Ovary (tissue), 7 donors: ENCODE measurements at regions not wholly inside any gene's neighbourhood (a gene's known extent, or its start where the extent isn't known, plus 50 kb on each side); places are given as distances from the start of the nearest gene placed in this dataset.

Experiments
- DNase-seq, 5 donors: peaks; one replicate each; pipeline ENCODE4 v3.0.0-alpha.2; 2019 to 2020
- H3K27ac ChIP-seq, 2 donors: fragments of 200-600 bp; one replicate each; pipeline versions ENCODE4 v1.5.1 to v1.8.0; 2019 to 2022
- H3K27me3 ChIP-seq: fragments of 200-600 bp; one replicate; pipeline ENCODE4 v1.8.0; 2022
- H3K36me3 ChIP-seq: fragments of 200-600 bp; sonication (generic); one replicate; pipeline ENCODE4 v1.5.1; 2019
- H3K4me1 ChIP-seq: one replicate; pipeline ENCODE4 v1.8.1; 2013; ENCODE audit warnings: mild to moderate bottlenecking, moderate library complexity; ENCODE audit not compliant: insufficient read depth
- H3K4me3 ChIP-seq: fragments of 200-600 bp; sonication (generic); one replicate; pipeline ENCODE4 v1.5.1; 2017
- H3K9me3 ChIP-seq, 2 donors: fragments of 200-600 bp in 1 of 2; sonication (generic) in 1 of 2; one replicate each; pipeline versions ENCODE4 v1.5.1 to v1.8.1; 2013 to 2019; ENCODE audit warnings: mild to moderate bottlenecking in 1 of 2, moderate library complexity in 1 of 2
- CTCF ChIP-seq, 3 donors: fragments of 450-650 bp in 2 of 3; fragments of 200-600 bp in 1 of 3; IDR thresholded peaks; one replicate each; pipeline versions ENCODE4 v1.5.1 to v1.8.0; 2016 to 2022; ENCODE audit warnings: antibody characterized with exemption in 3 of 3, mild to moderate bottlenecking in 1 of 3
- EP300 ChIP-seq: sonication (generic); formaldehyde crosslinking; IDR thresholded peaks from one replicate; pipeline ENCODE4 v1.6.1; 2017; ENCODE audit warnings: antibody characterized with exemption
- POLR2A ChIP-seq: fragments of 450-650 bp; IDR thresholded peaks from one replicate; pipeline ENCODE4 v1.6.1; 2017; ENCODE audit warnings: antibody characterized with exemption, mild to moderate bottlenecking, moderate library complexity
- WGBS, 3 donors: extraction: QIAGEN DNeasy Blood & Tissue Kit in 1 of 3; methylation state at CpG; one replicate each; pipeline versions ENCODE4 v1.1.5 to v1.1.7; 2013 to 2017; 5-methylcytosine and 5-hydroxymethylcytosine counted together
- intact Hi-C, 4 donors: fragments of 100-400 bp; cut with DNase I; formaldehyde crosslinking; loops; one replicate each; pipeline versions ENCODE4 v1.11.0 to v1.15.1; 2022 to 2023
- donor health status: DM: no; HTN: no; CAD: no; lungs with moderate emphysema.
- donor health status: DM: no; HTN: no; CAD: no.
- donor health status: Bipolar disorder and iron deficiency.
- donor health status: DM: no; HTN: no; CAD: no.
- donor health status: DM: yes; HTN: yes; CAD: no.

GRCh38 chr17:22507823-22508222 is 815.5 kb downstream of the KCNJ18 start:
- WGBS, 3 donors = 38 to 55% (median 50%) methylated on average over 5 of the region's 5 CpGs
- no peak for DNase-seq
- no peak overlapping the region for H3K4me3 ChIP-seq
- H3K27ac ChIP-seq = no peak overlapping the region
- TF ChIP-seq POLR2A (no peak), CTCF (IDR thresholded peaks at IDR 0.05) (no peak), EP300 (no peak)
- H3K27me3 ChIP-seq = no peaks in the 10 kb centered on the region
- no peaks in the 10 kb centered on the region for H3K36me3 ChIP-seq
- no peaks in the 10 kb centered on the region for H3K9me3 ChIP-seq
- no peaks in the 10 kb centered on the region for H3K4me1 ChIP-seq
- intact Hi-C loops = no loop called here

DNA sequence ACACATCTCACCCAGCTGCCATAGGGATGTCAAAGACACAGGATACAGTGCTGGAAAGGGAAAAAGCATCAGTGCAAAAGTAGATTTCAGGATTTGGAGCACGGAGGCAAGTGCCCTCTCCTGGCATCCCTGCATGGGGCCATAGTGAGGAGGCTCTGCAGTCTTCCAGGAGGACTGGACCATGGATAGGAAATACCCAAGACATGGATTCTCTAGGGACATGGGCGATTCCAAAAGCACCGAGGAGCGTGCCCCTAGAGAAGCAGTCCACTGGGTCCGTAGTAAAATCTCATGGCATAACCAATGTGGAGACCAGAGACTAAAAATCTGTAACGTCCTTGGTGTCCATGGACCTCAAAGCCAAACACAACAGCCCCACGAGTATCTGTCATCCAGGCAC is 818.2 kb downstream of the KCNJ18 start:
- Histone ChIP-seq H3K9me3 (no peaks in the 10 kb centered on the region), H3K27me3 (no peaks in the 10 kb centered on the region), H3K27ac (no peak overlapping the region), H3K36me3 (no peaks in the 10 kb centered on the region), H3K4me3 (no peak overlapping the region), H3K4me1 (no peaks in the 10 kb centered on the region)
- 46 to 55% (median 47%) methylated on average over 7 of the region's 7 CpGs for WGBS, 3 donors
- no peak for DNase-seq
- TF ChIP-seq POLR2A (no peak), EP300 (no peak), CTCF (IDR thresholded peaks at IDR 0.05) (no peak)
- intact Hi-C loops = no loop called here

DNA sequence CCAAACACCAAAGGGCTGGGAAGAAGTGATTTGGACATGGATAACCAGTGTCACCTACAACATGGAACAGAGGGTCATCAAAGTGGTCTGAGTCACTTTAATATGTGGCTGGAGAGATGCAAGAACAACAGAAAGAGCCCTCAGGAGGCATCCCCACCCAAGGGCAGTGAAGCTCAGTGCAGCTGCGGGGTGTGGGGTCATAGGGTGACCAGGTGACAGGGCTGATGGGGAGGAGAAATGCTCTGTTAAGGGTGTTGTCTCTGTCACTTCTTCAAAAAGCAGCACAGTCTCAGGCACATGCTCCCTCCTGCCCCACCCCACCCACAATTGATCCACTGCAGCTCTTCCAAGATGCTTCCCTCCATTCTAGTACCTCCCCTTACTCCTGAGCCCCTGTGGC is 819.1 kb downstream of the KCNJ18 start:
- H3K9me3 ChIP-seq = no peaks in the 10 kb centered on the region
- TF ChIP-seq EP300 (no peak), POLR2A (no peak), CTCF (IDR thresholded peaks at IDR 0.05) (no peak)
- H3K36me3 ChIP-seq = no peaks in the 10 kb centered on the region
- no peaks in the 10 kb centered on the region for H3K27me3 ChIP-seq
- no peak overlapping the region for H3K27ac ChIP-seq
- no peaks in the 10 kb centered on the region for H3K4me1 ChIP-seq
- H3K4me3 ChIP-seq = no peak overlapping the region
- no peak for DNase-seq
- 62 to 69% (median 68%) methylated on average over 1 of the region's 1 CpG for WGBS, 3 donors
- intact Hi-C loops = no loop called here

GRCh38 chr17:22512057-22512456 is 819.7 kb downstream of the KCNJ18 start:
- intact Hi-C loops = no loop called here
- Histone ChIP-seq H3K9me3 (no peaks in the 10 kb centered on the region), H3K4me1 (no peaks in the 10 kb centered on the region), H3K27ac (no peak overlapping the region), H3K36me3 (no peaks in the 10 kb centered on the region), H3K27me3 (no peaks in the 10 kb centered on the region), H3K4me3 (no peak overlapping the region)
- WGBS, 3 donors = 48 to 57% (median 49%) methylated on average over 3 of the region's 3 CpGs
- no peak for TF ChIP-seq CTCF (IDR thresholded peaks at IDR 0.05)
- TF ChIP-seq EP300 = no peak
- TF ChIP-seq POLR2A = no peak
- DNase-seq = no peak

DNA sequence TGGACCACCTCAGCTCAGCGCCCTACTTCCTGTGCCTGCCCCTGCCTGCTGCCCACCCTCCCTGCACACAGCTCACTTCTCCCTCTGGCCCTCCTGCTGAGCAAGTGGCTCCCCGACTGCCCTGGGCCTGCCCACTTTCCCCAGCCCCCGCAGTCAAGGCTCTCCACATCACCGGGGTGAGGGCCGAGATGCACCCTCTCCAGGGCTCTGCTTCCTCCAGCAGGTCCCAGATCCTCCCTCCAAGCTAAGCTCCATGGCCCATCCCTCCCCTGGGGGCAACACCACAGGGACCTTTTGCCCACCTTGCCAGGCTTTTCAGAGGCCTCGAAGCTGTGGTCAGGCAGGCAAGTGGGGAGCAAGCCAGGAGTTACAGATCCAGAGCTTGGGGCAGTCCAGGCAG is 820.2 kb downstream of the KCNJ18 start:
- intact Hi-C loops = no loop called here
- H3K27ac ChIP-seq = no peak overlapping the region
- H3K9me3 ChIP-seq = no peaks in the 10 kb centered on the region
- TF ChIP-seq CTCF (IDR thresholded peaks at IDR 0.05) = no peak
- TF ChIP-seq POLR2A = no peak
- TF ChIP-seq EP300 = no peak
- no peak for DNase-seq
- no peaks in the 10 kb centered on the region for H3K27me3 ChIP-seq
- H3K36me3 ChIP-seq = no peaks in the 10 kb centered on the region
- WGBS, 3 donors = 84 to 92% (median 90%) methylated on average over 6 of the region's 6 CpGs
- H3K4me1 ChIP-seq = no peaks in the 10 kb centered on the region
- no peak overlapping the region for H3K4me3 ChIP-seq
